ENCODE measurements at regions not wholly inside any gene's neighbourhood (a gene's known extent, or its start where the extent isn't known, plus 50 kb on each side); places are given as distances from the start of the nearest gene placed in this dataset.

DNA sequence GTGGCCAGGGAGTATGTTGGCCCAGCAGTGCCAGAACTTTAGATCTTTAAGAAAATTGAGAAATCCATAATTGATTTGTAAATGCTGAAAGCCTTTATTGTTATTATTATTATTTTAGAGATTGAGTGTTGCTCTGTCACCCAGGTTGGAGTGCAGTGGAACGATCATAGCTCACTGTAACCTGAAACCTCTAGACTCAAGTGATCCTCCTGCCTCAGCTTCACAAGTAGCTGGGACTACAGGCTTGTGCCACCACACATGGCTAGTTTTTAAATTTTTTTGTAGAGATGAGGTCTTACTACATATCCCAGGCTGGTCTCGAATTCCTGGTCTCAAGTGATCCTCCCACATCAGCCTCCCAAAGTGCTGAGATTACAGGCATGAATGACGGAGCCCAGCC lies 143.2 kb upstream of the CCDC68 start:
- H3K27me3 ChIP-seq, result no peaks in the 10 kb centered on the region
- H3K9me3 ChIP-seq (ENCODE audit: low read depth), result no peaks in the 10 kb centered on the region
- TF ChIP-seq, protein P1, sequence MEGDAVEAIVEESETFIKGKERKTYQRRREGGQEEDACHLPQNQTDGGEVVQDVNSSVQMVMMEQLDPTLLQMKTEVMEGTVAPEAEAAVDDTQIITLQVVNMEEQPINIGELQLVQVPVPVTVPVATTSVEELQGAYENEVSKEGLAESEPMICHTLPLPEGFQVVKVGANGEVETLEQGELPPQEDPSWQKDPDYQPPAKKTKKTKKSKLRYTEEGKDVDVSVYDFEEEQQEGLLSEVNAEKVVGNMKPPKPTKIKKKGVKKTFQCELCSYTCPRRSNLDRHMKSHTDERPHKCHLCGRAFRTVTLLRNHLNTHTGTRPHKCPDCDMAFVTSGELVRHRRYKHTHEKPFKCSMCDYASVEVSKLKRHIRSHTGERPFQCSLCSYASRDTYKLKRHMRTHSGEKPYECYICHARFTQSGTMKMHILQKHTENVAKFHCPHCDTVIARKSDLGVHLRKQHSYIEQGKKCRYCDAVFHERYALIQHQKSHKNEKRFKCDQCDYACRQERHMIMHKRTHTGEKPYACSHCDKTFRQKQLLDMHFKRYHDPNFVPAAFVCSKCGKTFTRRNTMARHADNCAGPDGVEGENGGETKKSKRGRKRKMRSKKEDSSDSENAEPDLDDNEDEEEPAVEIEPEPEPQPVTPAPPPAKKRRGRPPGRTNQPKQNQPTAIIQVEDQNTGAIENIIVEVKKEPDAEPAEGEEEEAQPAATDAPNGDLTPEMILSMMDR (IDR thresholded peaks at IDR 0.05; ENCODE audit: low read depth, low read length), result no peak
- DNase-seq (ENCODE audit: low read depth in 1 of 2, low spot score in 1 of 2), result peak in 1 of 2 donors; percentile 30
- peaks cover 3% of the 10 kb centered on the region for H3K4me1 ChIP-seq (ENCODE audit: low read depth)
- H3K36me3 ChIP-seq, result no peaks in the 10 kb centered on the region
- H3K4me3 ChIP-seq, result no peak overlapping the region
- no peak overlapping the region for H3K27ac ChIP-seq

- H3K36me3 ChIP-seq, result no peaks in the 10 kb centered on the region
- no peak overlapping the region for H3K27ac ChIP-seq
- peaks cover 3% of the 10 kb centered on the region for H3K4me1 ChIP-seq (ENCODE audit: low read depth)
- H3K9me3 ChIP-seq (ENCODE audit: low read depth), result no peaks in the 10 kb centered on the region
- H3K27me3 ChIP-seq, result no peaks in the 10 kb centered on the region
- DNase-seq (ENCODE audit: low read depth in 1 of 2, low spot score in 1 of 2), result no peak
- TF ChIP-seq, protein P1 (IDR thresholded peaks at IDR 0.05; ENCODE audit: low read depth, low read length), result no peak
- H3K4me3 ChIP-seq, result no peak overlapping the region
Observed at GRCh38 chr18:55101458-55101824, 142.2 kb upstream of the CCDC68 start.

DNA sequence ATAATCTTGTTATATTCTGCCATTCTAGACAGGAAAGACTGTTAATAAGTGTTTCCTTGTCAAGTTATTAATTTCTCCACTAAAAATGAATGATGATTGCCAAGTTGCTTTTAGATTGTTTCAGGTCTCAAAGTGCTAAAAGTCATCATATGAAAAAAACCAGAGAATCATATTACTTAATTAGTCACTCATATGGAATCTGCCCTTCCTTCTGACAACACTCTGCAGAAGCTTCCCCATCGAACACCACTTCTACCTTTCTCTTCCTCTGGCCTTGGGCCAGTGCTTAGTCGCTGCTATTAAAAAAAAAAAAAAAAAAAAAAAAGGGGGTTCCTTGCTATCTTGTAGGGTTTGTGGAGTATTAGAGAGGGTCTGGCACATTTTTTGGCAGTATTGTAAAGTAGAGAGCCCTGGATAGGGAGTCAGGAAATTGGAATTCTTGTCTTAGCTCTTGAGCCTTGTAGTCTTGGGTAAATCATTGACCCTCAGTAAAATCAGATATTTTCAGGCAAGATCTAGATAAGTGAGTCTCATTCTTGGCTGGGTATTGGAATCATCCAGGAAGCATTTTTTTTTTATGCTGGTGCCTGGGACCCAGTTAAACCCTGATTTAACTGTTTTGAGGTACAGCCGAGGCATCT lies 141.7 kb upstream of the CCDC68 start:
- H3K4me1 ChIP-seq (ENCODE audit: low read depth), result peaks cover 3% of the 10 kb centered on the region
- H3K27ac ChIP-seq, result no peak overlapping the region
- peak in 1 of 2 donors; percentile 54 for DNase-seq (ENCODE audit: low read depth in 1 of 2, low spot score in 1 of 2)
- H3K4me3 ChIP-seq, result no peak overlapping the region
- TF ChIP-seq, protein P1 (IDR thresholded peaks at IDR 0.05; ENCODE audit: low read depth, low read length), result no peak
- no peaks in the 10 kb centered on the region for H3K9me3 ChIP-seq (ENCODE audit: low read depth)
- H3K36me3 ChIP-seq, result no peaks in the 10 kb centered on the region
- H3K27me3 ChIP-seq, result no peaks in the 10 kb centered on the region

DNA sequence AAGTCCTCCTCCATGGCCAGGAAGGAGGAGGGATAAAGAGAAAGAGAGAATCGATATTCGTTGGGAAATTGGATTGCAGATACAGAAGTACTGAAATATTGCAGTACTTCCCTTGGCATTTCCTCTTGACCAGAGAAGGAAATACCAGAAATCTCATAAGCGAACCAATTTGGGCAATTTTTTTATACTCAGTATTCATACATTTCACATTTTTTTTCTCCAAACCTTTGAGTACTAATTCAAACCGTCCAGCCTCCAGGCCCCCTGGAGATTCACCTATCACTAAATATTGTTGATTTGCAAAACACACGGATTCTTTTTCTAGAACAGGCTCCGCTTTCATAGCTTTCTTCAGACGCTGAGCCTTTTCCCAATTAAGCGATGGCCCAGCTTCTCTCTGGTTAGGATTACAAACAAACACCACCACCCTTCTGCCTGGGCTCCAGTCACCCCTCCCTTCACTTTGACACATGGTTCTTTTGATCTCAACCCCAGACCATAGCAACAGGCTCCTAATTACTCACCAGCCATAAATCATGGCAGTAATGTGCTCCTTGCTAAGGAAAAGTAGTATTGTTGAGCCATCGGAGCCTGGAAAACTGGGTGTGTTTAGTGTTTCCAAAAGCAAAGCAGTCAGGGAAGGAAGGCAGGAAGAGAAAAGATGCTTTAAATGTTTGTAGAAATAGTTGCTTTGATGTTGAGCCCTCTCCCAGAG lies 138.4 kb upstream of the CCDC68 start:
- H3K4me1 ChIP-seq (ENCODE audit: low read depth), result peaks cover 3% of the 10 kb centered on the region
- H3K27ac ChIP-seq, result no peak overlapping the region
- DNase-seq (ENCODE audit: low read depth in 1 of 2, low spot score in 1 of 2), result no peak
- TF ChIP-seq, protein P1 (IDR thresholded peaks at IDR 0.05; ENCODE audit: low read depth, low read length), result no peak
- H3K27me3 ChIP-seq, result no peaks in the 10 kb centered on the region
- H3K36me3 ChIP-seq, result no peaks in the 10 kb centered on the region
- H3K9me3 ChIP-seq (ENCODE audit: low read depth), result no peaks in the 10 kb centered on the region
- no peak overlapping the region for H3K4me3 ChIP-seq

- TF ChIP-seq, protein P1 (IDR thresholded peaks at IDR 0.05; ENCODE audit: low read depth, low read length), result peak; percentile 58
- Histone ChIP-seq H3K27me3 (no peaks in the 10 kb centered on the region), H3K9me3 (ENCODE audit: low read depth) (no peaks in the 10 kb centered on the region), H3K4me1 (ENCODE audit: low read depth) (no peaks in the 10 kb centered on the region), H3K36me3 (no peaks in the 10 kb centered on the region), H3K27ac (no peak overlapping the region), H3K4me3 (no peak overlapping the region)
- DNase-seq (ENCODE audit: low read depth in 1 of 2, low spot score in 1 of 2), result peak; percentile 41 to 83
Observed at GRCh38 chr18:55096263-55096951, 137.1 kb upstream of the CCDC68 start.
